ENCODE measurements at regions not wholly inside any gene's neighbourhood (a gene's known extent, or its start where the extent isn't known, plus 50 kb on each side); places are given as distances from the start of the nearest gene placed in this dataset.

- DNase-seq (ENCODE audit: low spot score in 2 of 2), result no peak
- Histone ChIP-seq H3K27ac (no peak overlapping the region), H3K36me3 (no peaks in the 10 kb centered on the region), H3K27me3 (peaks cover 0 to 23% of the 10 kb centered on the region in 2 donors), H3K4me3 (no peak overlapping the region), H3K4me1 (no peaks in the 10 kb centered on the region), H3K9me3 (no peaks in the 10 kb centered on the region)
- TF ChIP-seq POLR2AphosphoS5 (IDR thresholded peaks at IDR 0.05) (no peak), POLR2A (IDR thresholded peaks at IDR 0.05) (no peak), CTCF (IDR thresholded peaks at IDR 0.05) (no peak)
- intact Hi-C loops (cut with DNase I; ENCODE audit: low total_unique reads), result no loop called here
Observed at GRCh38 chrX:35023683-35024082, 81.1 kb downstream of the FAM47B start.

- H3K36me3 ChIP-seq, result no peaks in the 10 kb centered on the region
- intact Hi-C loops (cut with DNase I; ENCODE audit: low total_unique reads), result no loop called here
- TF ChIP-seq CTCF (IDR thresholded peaks at IDR 0.05) (no peak), POLR2A (IDR thresholded peaks at IDR 0.05) (no peak), POLR2AphosphoS5 (IDR thresholded peaks at IDR 0.05) (no peak)
- no peaks in the 10 kb centered on the region for H3K4me1 ChIP-seq
- DNase-seq (ENCODE audit: low spot score in 2 of 2), result no peak
- H3K27ac ChIP-seq, result no peak overlapping the region
- peaks cover 0 to 20% of the 10 kb centered on the region in 2 donors for H3K27me3 ChIP-seq
- no peak overlapping the region for H3K4me3 ChIP-seq
- H3K9me3 ChIP-seq, result no peaks in the 10 kb centered on the region
Observed at GRCh38 chrX:35025820-35026219, 83.2 kb downstream of the FAM47B start.

GRCh38 chrX:35040871-35041270 lies 98.3 kb downstream of the FAM47B start:
- TF ChIP-seq CTCF (IDR thresholded peaks at IDR 0.05) (no peak), POLR2A (IDR thresholded peaks at IDR 0.05) (no peak), POLR2AphosphoS5 (IDR thresholded peaks at IDR 0.05) (no peak)
- DNase-seq (ENCODE audit: low spot score in 2 of 2), result no peak
- no peaks in the 10 kb centered on the region for H3K4me1 ChIP-seq
- no peak overlapping the region for H3K4me3 ChIP-seq
- peaks cover 0 to 7% of the 10 kb centered on the region in 2 donors for H3K27me3 ChIP-seq
- H3K9me3 ChIP-seq, result peaks cover 0 to 7% of the 10 kb centered on the region in 2 donors
- H3K27ac ChIP-seq, result no peak overlapping the region
- no peaks in the 10 kb centered on the region for H3K36me3 ChIP-seq
- intact Hi-C loops (cut with DNase I; ENCODE audit: low total_unique reads), result no loop called here

GRCh38 chrX:35046660-35047296 lies 104.2 kb downstream of the FAM47B start:
- H3K4me3 ChIP-seq, result no peak overlapping the region
- H3K4me1 ChIP-seq, result no peaks in the 10 kb centered on the region
- intact Hi-C loops (cut with DNase I; ENCODE audit: low total_unique reads), result no loop called here
- no peak for DNase-seq (ENCODE audit: low spot score in 2 of 2)
- H3K9me3 ChIP-seq, result no peaks in the 10 kb centered on the region
- no peak overlapping the region for H3K27ac ChIP-seq
- peaks cover 0 to 7% of the 10 kb centered on the region in 2 donors for H3K27me3 ChIP-seq
- TF ChIP-seq CTCF (IDR thresholded peaks at IDR 0.05), result no peak
- no peak for TF ChIP-seq POLR2A (IDR thresholded peaks at IDR 0.05)
- no peak for TF ChIP-seq POLR2AphosphoS5 (IDR thresholded peaks at IDR 0.05)
- H3K36me3 ChIP-seq, result no peaks in the 10 kb centered on the region

- Histone ChIP-seq H3K4me1 (no peaks in the 10 kb centered on the region), H3K27me3 (no peaks in the 10 kb centered on the region), H3K36me3 (no peaks in the 10 kb centered on the region), H3K9me3 (peaks cover 0 to 12% of the 10 kb centered on the region in 2 donors), H3K27ac (no peak overlapping the region), H3K4me3 (no peak overlapping the region)
- TF ChIP-seq POLR2A (IDR thresholded peaks at IDR 0.05), result no peak
- no peak for TF ChIP-seq POLR2AphosphoS5 (IDR thresholded peaks at IDR 0.05)
- TF ChIP-seq CTCF (IDR thresholded peaks at IDR 0.05), result no peak
- intact Hi-C loops (cut with DNase I; ENCODE audit: low total_unique reads), result no loop called here
- DNase-seq (ENCODE audit: low spot score in 2 of 2), result no peak
Observed at GRCh38 chrX:35076061-35076460, 133.5 kb downstream of the FAM47B start.
